ENCODE measurements at regions not wholly inside any gene's neighbourhood (a gene's known extent, or its start where the extent isn't known, plus 50 kb on each side); places are given as distances from the start of the nearest gene placed in this dataset.

DNA sequence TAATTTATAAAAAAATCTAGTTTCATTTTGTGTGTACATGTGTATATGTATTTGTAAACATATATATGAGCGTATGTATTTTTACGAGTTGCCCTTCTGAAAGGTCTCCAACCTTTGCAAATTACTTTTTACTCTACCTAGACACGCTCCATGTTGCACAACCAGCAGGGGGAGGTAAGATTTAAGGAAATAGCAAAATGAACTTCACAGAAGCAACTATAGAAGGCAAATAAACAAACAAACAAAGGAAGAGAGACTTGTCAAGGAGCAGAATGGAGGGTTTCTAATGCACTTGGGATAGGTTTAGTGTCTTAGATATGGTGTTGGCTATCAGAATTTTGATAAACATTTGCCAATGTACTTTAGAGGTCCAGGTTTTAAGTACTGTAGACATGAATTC is 820.5 kb upstream of the POU3F3 start:
- no peak overlapping the region for H3K4me3 ChIP-seq (replicated peaks; ENCODE audit: low read depth, low read length)
- DNase-seq (ENCODE audit: extremely low read depth, low read depth) = no peak
- TF ChIP-seq, protein P1, sequence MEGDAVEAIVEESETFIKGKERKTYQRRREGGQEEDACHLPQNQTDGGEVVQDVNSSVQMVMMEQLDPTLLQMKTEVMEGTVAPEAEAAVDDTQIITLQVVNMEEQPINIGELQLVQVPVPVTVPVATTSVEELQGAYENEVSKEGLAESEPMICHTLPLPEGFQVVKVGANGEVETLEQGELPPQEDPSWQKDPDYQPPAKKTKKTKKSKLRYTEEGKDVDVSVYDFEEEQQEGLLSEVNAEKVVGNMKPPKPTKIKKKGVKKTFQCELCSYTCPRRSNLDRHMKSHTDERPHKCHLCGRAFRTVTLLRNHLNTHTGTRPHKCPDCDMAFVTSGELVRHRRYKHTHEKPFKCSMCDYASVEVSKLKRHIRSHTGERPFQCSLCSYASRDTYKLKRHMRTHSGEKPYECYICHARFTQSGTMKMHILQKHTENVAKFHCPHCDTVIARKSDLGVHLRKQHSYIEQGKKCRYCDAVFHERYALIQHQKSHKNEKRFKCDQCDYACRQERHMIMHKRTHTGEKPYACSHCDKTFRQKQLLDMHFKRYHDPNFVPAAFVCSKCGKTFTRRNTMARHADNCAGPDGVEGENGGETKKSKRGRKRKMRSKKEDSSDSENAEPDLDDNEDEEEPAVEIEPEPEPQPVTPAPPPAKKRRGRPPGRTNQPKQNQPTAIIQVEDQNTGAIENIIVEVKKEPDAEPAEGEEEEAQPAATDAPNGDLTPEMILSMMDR (IDR thresholded peaks at IDR 0.05; ENCODE audit: low read depth, low read length, missing control alignments) = no peak

DNA sequence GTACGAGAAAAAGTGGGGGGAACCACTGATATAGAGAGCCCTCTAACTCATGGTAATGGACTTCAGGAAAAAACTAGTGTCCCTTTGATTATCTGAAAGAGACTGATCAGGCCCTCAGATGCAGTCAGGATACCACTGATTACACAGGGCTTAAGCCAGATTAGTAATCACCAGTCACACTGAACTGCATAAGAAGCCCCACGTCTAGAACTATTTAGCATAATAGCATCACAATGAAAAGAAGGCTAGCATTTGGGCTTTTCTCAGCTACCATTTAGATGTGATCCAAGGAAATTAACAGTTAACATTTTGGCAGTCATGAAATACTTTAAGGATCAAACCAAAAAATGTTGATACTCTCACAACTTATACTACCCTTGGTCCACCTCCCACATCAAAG is 813.1 kb upstream of the POU3F3 start:
- H3K4me3 ChIP-seq (replicated peaks; ENCODE audit: low read depth, low read length) = no peak overlapping the region
- TF ChIP-seq, protein P1 (IDR thresholded peaks at IDR 0.05; ENCODE audit: low read depth, low read length, missing control alignments) = no peak
- no peak for DNase-seq (ENCODE audit: extremely low read depth, low read depth)

DNA sequence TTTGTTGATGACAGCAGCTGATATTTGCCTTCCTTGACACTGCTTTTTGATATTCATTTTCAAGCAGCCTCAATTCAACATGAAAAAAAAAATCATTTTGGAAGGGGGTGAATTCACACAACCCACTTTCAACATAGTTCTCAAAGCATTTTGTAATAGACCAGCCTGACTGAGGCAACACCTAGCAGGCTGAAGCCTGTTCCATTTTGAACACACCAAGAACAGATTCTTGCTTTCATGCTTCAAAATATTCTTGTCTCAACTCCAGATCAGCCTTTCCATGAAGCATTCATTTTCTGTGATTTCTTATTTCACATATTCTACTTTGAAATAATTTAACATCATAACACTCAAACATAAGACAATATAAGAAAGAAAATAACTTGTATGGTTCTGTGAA is 812.6 kb upstream of the POU3F3 start:
- TF ChIP-seq, protein P1 (IDR thresholded peaks at IDR 0.05; ENCODE audit: low read depth, low read length, missing control alignments) = no peak
- DNase-seq (ENCODE audit: extremely low read depth, low read depth) = no peak
- no peak overlapping the region for H3K4me3 ChIP-seq (replicated peaks; ENCODE audit: low read depth, low read length)

DNA sequence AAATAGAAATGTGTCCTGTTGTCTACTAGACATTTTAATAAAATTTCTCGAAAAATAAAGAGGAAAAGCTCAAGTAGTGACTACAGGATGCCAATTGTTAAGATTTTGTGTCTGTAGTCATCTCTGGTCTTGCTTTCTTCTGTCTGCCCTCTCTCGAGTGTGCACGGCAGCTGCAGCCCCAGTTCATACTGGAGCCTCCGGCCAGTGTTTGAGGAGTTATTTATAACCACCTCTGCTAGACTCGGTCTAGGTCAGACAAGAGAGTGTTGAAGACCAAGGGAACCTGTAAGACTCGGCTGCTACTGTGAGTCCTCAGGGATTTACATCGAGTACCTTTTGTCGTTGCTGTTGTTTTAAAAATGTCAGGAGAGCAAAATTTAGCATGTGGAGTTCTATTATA is 810.1 kb upstream of the POU3F3 start:
- DNase-seq (ENCODE audit: extremely low read depth, low read depth) = no peak
- no peak overlapping the region for H3K4me3 ChIP-seq (replicated peaks; ENCODE audit: low read depth, low read length)

DNA sequence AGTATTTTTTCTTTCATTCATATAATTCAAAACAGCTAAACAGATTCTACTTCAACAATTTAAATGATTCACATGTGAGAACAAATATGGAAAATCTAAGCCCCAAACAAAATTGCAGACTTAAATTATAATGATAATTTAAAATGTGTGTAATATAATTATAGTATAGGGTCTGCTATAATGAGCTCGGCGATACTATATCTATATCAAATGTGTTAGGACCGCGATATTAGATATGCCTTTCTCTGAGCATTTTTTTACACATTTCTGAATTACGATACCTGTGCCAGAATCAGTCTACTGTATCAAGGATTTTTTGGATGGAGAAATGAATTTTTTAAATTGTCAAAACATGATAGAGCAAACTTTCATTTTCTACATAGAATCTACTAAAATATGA is 808.8 kb upstream of the POU3F3 start:
- TF ChIP-seq, protein P1 (IDR thresholded peaks at IDR 0.05; ENCODE audit: low read depth, low read length, missing control alignments) = no peak
- DNase-seq (ENCODE audit: extremely low read depth, low read depth) = no peak

More for the DNA sequence above, 810.1 kb upstream of the POU3F3 start:
- TF ChIP-seq, protein P1 (IDR thresholded peaks at IDR 0.05; ENCODE audit: low read depth, low read length, missing control alignments) = no peak

DNA sequence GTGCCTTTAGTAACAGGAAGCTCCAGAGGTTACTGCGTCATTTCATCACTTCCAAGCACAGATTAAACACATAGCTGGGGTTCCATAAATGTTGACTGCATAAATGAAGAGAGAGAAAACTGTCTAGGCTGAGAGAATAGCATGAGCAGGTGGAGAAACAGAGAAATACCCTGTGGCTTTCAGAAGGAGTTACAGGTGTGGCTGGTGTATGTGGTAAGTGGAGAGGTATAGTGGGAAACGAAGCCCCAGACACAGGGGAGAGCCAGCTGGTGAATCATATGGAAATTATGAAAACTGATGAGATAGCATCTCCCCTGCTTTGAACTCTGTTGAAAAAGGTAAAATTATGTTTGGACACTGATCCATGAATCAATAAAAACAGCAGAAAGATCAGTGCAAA is 807.4 kb upstream of the POU3F3 start:
- no peak for DNase-seq (ENCODE audit: extremely low read depth, low read depth)
- TF ChIP-seq, protein P1 (IDR thresholded peaks at IDR 0.05; ENCODE audit: low read depth, low read length, missing control alignments) = no peak
- H3K4me3 ChIP-seq (replicated peaks; ENCODE audit: low read depth, low read length) = no peak overlapping the region

More for the DNA sequence above, 808.8 kb upstream of the POU3F3 start:
- H3K4me3 ChIP-seq (replicated peaks; ENCODE audit: low read depth, low read length) = no peak overlapping the region

DNA sequence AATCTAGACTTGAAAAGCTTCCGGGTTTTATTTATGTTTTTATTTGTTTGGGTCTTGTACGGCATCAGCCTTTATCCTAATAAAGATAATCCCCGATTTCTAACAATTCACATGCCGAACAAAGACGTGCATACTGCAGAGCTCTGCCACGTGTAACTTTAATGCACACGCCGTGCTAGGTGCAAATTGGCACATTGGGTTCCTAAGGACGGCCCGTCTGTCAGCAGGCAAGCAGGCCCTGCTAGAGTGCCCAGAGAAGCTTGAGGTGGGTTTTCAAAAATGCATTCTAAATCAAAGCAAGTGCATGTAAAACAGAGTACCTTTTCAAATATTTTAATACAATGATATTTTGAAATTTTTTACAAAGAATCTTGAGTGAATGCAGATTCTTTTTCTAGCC is 806.4 kb upstream of the POU3F3 start:
- DNase-seq (ENCODE audit: extremely low read depth, low read depth) = no peak
- no peak overlapping the region for H3K4me3 ChIP-seq (replicated peaks; ENCODE audit: low read depth, low read length)
- TF ChIP-seq, protein P1 (IDR thresholded peaks at IDR 0.05; ENCODE audit: low read depth, low read length, missing control alignments) = no peak

Measured in HFF-Myc (cell line).